Glomerular visceral epithelial cell (primary cell): ENCODE measurements at regions not wholly inside any gene's neighbourhood (a gene's known extent, or its start where the extent isn't known, plus 50 kb on each side); places are given as distances from the start of the nearest gene placed in this dataset.
A peak's percentile ranks its signal among the peaks of the same experiment; 100 is the strongest.

ENCODE experiments used
- DNase-seq: peaks from one replicate; pipeline ENCODE4 v3.0.0-alpha.2; 2016; ENCODE audit errors: extremely low spot score

DNA sequence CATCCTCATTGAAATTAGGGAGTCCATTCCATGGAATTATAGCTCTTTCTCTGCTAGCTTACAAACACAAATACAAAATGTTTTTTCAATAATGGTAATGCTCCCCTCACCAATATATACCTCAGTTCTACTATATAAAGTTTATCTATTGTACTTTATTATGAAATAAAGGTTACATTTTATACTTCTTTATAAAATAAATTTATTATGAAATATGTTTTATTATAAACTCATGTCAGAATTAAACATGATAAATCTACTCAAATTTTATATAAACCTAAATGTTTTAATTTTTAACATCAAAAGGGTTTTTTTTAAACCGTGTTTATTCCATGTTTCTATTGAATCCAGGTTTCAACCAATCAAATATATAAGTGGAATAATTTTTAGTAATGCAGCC, 646.1 kb upstream of the PCDH20 start:
- DNase-seq, result no peak

GRCh38 chr13:62060570-62060969, 644.9 kb upstream of the PCDH20 start:
- no peak for DNase-seq

GRCh38 chr13:62057286-62057685, 641.6 kb upstream of the PCDH20 start:
- no peak for DNase-seq

- DNase-seq, result no peak
Observed at GRCh38 chr13:62049992-62050391, 634.3 kb upstream of the PCDH20 start.

DNA sequence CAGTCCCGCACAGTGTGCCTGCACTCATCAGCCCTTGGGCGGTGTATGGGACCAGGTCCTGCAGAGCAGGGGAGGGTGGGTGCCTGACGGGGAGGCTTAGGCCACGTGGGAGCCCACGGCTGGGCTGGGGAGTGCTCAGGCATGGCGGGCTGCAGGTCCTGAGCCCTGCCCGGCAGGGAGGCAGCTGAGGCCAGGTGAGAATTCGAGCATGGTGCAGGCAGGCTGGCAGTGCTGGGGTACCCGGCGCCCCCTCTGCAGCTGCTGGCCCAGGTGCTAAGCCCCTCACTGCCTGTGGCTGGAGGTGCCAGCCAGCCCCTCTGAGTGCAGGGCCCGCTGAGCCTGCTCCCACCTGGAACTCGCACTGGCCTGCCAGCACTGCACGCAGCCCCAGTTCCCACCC, 630.9 kb upstream of the PCDH20 start:
- DNase-seq, result no peak

DNA sequence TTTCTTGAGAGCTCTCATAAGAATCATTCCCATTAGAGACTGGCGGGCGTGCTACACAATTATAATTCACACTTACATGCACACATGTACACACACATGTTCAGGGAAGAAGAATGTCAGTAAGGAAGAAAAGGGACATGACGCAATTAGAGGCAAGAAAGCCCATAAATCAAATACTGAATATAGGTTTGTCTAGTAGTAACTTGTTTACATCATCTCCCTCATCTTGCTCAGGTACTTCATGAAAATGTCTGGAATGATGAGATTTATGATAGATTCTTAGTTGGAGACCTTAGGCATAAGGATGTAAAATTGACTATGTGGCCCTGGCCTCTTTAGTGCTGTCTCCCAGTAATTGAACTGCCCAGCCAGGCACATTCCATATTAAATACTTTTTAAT, 628.0 kb upstream of the PCDH20 start:
- no peak for DNase-seq

- DNase-seq, result no peak
Observed at GRCh38 chr13:62040806-62041205, 625.2 kb upstream of the PCDH20 start.

DNA sequence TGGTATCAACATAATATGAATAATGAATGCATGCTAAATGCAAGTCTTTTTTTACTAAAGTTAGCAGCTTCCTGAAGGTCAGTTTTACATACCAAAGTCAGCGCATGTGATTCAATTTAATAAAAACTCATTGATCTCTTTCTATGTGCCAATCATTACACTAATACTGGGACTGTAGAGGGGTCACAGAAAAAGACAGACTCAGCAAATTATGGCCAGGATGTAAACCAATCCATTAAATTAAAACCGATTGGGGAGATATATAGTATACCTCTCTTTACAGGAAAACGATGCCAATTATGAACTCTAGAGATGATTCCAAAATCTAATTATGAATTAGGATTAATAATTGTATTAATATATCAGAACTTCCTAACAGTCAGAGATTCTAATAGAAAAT, 624.4 kb upstream of the PCDH20 start:
- no peak for DNase-seq

- DNase-seq, result no peak
Observed at GRCh38 chr13:62038214-62038613, 622.6 kb upstream of the PCDH20 start.

DNA sequence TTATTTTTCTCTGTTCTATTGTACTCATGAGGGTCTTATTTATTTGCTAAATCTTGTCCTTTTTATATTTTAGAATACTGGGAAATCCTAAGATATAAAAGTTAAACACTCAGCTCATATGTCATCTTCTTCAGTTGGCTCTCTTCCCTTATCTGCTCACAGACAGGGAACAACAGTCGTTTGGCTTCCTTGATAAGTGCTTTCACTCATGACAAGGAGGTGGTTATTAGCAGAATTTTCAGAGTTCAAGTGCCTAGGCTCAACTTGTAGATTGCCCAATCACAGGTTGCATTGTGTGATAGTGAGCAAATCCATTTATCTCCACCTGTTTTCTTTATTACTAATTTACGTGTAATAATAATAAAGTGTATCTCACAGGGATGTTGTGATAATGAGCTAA, 620.3 kb upstream of the PCDH20 start:
- no peak for DNase-seq

DNA sequence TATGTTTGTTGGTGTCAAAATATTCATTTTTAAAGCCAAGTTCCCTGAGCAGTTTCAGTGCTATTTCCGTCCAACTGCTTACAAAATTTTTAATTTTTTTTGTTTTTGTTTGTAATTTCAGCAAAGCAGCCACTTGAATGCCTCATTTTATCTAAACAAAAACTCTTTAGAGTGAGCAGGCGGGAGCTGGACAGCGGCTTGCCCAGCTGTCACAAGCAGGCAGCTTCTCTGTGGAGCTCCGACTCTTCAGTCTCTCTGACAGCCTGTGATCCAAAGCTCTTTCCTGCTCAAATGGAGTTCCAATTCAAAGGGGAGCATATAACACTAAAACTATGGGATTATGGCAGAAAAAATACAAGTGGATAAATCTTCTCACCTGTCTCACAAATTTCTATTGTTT, 618.3 kb upstream of the PCDH20 start:
- no peak for DNase-seq

GRCh38 chr13:62022369-62022768, 606.7 kb upstream of the PCDH20 start:
- DNase-seq, result no peak

GRCh38 chr13:62019858-62020257, 604.2 kb upstream of the PCDH20 start:
- no peak for DNase-seq

DNA sequence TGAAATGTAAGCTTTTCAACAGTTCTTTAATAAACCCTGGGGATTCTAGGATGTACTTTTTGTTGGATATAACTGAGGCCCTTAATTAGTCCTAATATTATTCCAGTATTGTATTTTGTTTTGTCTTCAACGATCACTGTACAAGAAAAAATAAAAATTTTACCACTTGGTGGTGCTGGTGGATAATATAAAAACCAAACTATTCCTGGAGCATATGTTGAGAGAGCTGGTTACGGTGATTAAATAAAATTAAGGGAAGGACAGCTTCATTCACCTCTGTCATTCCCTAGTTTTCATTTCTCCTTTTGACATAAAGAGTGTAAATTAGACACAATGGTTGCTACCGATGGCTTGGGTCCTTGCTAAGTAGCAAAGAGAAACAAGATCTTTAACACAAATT, 598.6 kb upstream of the PCDH20 start:
- DNase-seq, result peak; percentile 24

DNA sequence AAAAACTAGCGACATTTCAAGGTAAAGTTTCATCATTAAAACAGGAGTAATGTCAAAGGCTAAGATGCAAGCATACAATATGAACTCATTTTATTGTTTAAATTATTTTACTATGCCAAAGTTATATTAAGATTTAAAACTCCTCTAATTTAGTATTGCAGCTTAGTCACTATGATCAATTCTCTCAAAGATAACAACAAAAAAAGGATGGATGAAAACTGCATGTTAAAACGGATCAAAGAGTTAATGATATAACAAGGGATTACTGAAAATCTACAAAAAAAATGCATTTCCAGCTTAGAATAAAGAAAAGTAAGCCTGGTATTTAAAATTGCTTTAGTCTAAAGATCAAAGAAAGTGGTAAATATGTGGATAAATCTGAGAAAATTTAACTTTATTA, 587.8 kb upstream of the PCDH20 start:
- DNase-seq, result no peak

DNA sequence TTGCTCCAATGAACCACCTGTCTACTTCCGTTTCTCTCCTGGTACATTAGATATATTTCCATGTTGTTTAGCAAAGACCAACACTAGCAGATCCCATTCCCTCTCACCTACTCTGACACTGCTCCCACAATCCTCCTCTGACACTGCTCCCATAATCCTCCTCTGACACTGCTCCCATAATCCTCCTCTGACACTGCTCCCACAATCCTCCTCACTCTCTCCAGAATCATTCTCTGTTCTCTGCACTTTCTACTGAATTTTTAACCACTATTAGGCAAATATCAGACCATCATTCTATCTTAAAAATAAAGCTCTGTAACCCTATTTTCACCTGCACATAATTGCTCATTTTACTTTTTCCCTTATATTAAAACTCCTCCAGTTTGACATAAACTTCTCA, 578.5 kb upstream of the PCDH20 start:
- no peak for DNase-seq

GRCh38 chr13:61989978-61990377, 574.3 kb upstream of the PCDH20 start:
- DNase-seq, result no peak

GRCh38 chr13:61988810-61989209, 573.2 kb upstream of the PCDH20 start:
- DNase-seq, result no peak

GRCh38 chr13:61975001-61975400, 559.4 kb upstream of the PCDH20 start:
- no peak for DNase-seq

DNA sequence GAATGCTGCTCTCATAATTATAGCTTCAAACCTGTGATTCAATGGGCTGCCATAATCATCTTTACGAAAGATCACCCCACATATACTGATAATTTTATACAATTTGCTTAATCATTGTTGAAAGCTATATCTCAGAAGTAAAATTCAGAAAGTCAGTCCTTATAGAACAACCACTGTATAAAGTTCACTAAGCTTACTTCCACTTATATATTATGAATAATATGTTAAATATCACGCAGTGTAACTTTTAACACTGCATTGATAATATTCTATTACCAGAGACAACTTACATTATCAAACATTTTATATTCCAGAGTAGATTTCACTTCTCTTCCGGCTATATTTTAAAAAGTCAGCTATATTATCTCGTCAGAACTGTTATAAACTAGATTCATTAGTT, 550.1 kb upstream of the PCDH20 start:
- DNase-seq, result no peak

DNA sequence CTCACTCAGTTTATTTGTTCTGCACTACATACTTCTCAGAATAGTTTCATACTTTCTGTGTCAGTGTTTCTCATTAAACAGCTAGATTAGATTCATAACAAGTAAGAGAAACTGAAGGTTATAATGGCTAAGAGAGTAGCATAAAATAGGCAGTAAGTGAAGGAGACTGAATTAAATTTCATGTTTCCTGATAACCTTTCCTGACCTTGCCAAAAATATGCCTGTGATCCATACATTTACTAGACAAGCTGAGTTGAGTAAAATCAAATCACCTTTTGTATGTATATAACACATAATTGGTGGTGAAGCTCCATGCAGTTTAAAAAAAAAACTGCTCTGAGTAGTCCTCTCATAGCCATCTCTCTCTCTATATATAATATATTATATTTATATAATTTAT, 545.3 kb upstream of the PCDH20 start:
- no peak for DNase-seq

DNA sequence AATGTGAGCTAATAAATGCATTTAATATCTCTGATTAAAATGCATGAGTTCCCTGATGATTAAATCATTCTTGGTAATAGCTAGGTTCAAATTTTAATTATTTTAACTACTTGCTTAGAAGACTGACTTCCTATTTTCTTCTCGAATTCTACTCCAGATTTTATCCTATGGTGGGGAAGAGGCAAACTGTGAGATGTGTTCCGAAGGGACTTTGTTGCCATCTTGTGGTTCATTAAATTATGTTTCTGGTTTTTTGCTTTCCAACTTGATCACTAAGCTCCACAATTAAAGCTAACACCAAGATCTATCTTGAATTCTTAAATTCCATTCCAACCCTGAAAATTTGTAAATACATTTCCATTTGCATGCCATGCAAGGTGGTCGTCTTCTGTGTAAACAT, 538.4 kb upstream of the PCDH20 start:
- DNase-seq, result peak; percentile 40

DNA sequence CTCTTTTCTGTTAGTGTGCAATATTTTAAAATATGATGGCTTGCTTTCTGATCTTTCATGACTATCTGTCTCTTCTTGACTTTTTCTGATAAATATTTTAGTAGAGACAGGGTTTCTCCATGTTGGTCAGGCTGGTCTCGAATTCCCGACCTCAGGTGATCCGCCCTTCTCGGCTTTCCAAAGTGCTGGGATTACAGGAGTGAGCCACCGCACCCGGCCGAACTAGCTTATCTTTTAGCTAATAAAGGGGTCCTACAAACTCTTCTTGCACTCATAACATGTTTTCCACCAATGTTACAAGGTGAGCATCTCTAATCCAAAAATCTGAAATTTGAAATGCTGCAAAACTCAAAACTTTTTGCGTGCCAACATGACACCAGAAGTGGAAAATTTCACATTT, 535.2 kb upstream of the PCDH20 start:
- DNase-seq, result no peak

DNA sequence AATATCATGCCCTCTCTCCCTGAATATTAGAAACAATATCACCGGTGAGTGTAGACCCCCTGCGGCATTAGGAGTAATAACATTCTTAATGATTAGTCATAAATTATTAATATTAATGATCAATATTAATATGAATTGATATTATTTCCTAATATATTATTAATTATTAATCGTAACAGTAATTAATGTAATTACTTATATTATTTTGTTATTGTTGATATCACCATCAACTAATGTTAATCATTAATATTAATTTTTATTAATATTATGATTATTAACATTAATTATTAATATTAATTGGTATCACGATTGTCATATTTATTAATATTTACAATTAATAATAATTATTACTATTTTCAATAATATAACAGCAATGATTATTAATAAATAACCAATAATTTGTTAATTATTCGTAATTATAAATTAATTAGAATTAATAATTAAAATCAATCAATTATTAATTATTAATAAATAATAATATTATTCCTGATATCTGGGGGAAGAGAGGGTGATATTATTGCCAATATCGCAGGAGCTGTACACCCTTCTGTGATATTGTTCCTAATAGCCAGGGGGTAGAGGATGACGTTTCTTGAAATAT, 528.8 kb upstream of the PCDH20 start:
- DNase-seq, result no peak

GRCh38 chr13:61935710-61936109, 520.1 kb upstream of the PCDH20 start:
- no peak for DNase-seq
